ENCODE measurements at regions not wholly inside any gene's neighbourhood (a gene's known extent, or its start where the extent isn't known, plus 50 kb on each side); places are given as distances from the start of the nearest gene placed in this dataset.

DNA sequence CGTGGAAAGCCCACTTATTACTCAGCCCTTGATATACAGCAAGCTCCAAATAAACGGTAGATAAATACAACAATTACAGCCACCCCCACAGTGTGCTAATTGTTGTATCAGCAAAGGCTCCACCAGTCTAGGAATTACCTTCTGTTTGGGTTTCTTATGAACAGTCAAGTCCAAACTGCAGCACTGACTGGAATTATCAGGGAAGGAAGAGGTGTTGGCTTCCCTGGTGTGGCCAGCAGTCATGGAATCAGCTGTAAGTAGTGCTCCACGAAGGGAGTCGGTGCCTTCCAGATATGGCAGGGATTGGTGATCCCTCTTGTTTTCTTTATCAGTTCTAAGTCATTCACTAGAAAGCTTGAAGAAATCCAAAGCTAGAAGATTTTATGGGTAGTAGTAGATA lies 209.1 kb downstream of the SNX19 start:
- TF ChIP-seq, protein P1, sequence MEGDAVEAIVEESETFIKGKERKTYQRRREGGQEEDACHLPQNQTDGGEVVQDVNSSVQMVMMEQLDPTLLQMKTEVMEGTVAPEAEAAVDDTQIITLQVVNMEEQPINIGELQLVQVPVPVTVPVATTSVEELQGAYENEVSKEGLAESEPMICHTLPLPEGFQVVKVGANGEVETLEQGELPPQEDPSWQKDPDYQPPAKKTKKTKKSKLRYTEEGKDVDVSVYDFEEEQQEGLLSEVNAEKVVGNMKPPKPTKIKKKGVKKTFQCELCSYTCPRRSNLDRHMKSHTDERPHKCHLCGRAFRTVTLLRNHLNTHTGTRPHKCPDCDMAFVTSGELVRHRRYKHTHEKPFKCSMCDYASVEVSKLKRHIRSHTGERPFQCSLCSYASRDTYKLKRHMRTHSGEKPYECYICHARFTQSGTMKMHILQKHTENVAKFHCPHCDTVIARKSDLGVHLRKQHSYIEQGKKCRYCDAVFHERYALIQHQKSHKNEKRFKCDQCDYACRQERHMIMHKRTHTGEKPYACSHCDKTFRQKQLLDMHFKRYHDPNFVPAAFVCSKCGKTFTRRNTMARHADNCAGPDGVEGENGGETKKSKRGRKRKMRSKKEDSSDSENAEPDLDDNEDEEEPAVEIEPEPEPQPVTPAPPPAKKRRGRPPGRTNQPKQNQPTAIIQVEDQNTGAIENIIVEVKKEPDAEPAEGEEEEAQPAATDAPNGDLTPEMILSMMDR (IDR thresholded peaks at IDR 0.05) = no peak
- TF ChIP-seq POLR2AphosphoS5 (IDR thresholded peaks at IDR 0.05) = no peak
